H9 (cell line): ENCODE measurements at regions not wholly inside any gene's neighbourhood (a gene's known extent, or its start where the extent isn't known, plus 50 kb on each side); places are given as distances from the start of the nearest gene placed in this dataset.

ENCODE experiments used
- DNase-seq: peaks from one replicate; pipeline ENCODE4 v3.0.0-alpha.2; 2017
- H2AFZ ChIP-seq: one replicate; pipeline ENCODE4 v1.6.1; 2013; ENCODE audit warnings: mild to moderate bottlenecking, low read length, control low read depth, moderate library complexity
- H2AK5ac ChIP-seq: 2 replicates; pipeline ENCODE4 v1.6.1; 2013; ENCODE audit warnings: low read length, control low read depth, mixed read lengths; ENCODE audit not compliant: insufficient read length
- H2BK120ac ChIP-seq: one replicate; pipeline ENCODE4 v1.6.1; 2013; ENCODE audit warnings: low read depth, mild to moderate bottlenecking, low read length, control low read depth, inconsistent platforms; ENCODE audit not compliant: poor library complexity, severe bottlenecking
- H2BK12ac ChIP-seq: 2 replicates; pipeline ENCODE4 v1.6.1; 2013; ENCODE audit warnings: low read length, control low read depth, mixed read lengths, low read depth; ENCODE audit not compliant: insufficient read length
- H2BK15ac ChIP-seq: 2 replicates; pipeline ENCODE4 v1.6.1; 2013; ENCODE audit warnings: low read depth, low read length, control low read depth
- H2BK20ac ChIP-seq: one replicate; pipeline ENCODE4 v1.6.1; 2013; ENCODE audit warnings: low read depth, mild to moderate bottlenecking, low read length, control low read depth, inconsistent platforms; ENCODE audit not compliant: poor library complexity, severe bottlenecking
- H2BK5ac ChIP-seq: 2 replicates; pipeline ENCODE4 v1.6.1; 2013; ENCODE audit warnings: low read length, control low read depth, mixed read lengths; ENCODE audit not compliant: insufficient read length
- H3K14ac ChIP-seq: 2 replicates; pipeline ENCODE4 v1.6.1; 2013; ENCODE audit warnings: low read length, control low read depth; ENCODE audit not compliant: insufficient read depth
- H3K18ac ChIP-seq: 2 replicates; pipeline ENCODE4 v1.6.1; 2013; ENCODE audit warnings: low read depth, mild to moderate bottlenecking, mixed read lengths, low read length, control low read depth; ENCODE audit not compliant: insufficient read length
- H3K23ac ChIP-seq: 2 replicates; pipeline ENCODE4 v1.6.1; 2013; ENCODE audit warnings: low read length, control low read depth, mixed read lengths, low read depth; ENCODE audit not compliant: insufficient read length
- H3K23me2 ChIP-seq: 2 replicates; pipeline ENCODE4 v1.6.1; 2013; ENCODE audit warnings: low read depth, mild to moderate bottlenecking, mixed read lengths, low read length, control low read depth; ENCODE audit not compliant: insufficient read length, poor library complexity, severe bottlenecking
- H3K27ac ChIP-seq: 2 replicates; pipeline ENCODE4 v1.5.1; 2013; ENCODE audit warnings: low read length, control low read depth, mixed read lengths, low read depth; ENCODE audit not compliant: insufficient read length
- H3K27me3 ChIP-seq: 2 replicates; pipeline ENCODE4 v1.6.1; 2013; ENCODE audit warnings: low read length, control low read depth, inconsistent platforms; ENCODE audit not compliant: insufficient read depth
- H3K4ac ChIP-seq: 2 replicates; pipeline ENCODE4 v1.6.1; 2013; ENCODE audit warnings: low read depth, mild to moderate bottlenecking, control low read depth, inconsistent platforms, low read length, moderate library complexity
- H3K4me1 ChIP-seq: 2 replicates; pipeline ENCODE4 v1.6.1; 2013; ENCODE audit warnings: low read length, control low read depth, inconsistent platforms; ENCODE audit not compliant: insufficient read depth
- H3K4me2 ChIP-seq: 2 replicates; pipeline ENCODE4 v1.6.1; 2013; ENCODE audit warnings: low read length, control low read depth, mixed read lengths; ENCODE audit not compliant: insufficient read length, insufficient read depth
- H3K56ac ChIP-seq: 2 replicates; pipeline ENCODE4 v1.6.1; 2013; ENCODE audit warnings: low read depth, mild to moderate bottlenecking, mixed read lengths, low read length, control low read depth; ENCODE audit not compliant: insufficient read length
- H3K79me1 ChIP-seq: 2 replicates; pipeline ENCODE4 v1.6.1; 2013; ENCODE audit warnings: low read depth, mild to moderate bottlenecking, moderate library complexity, low read length, control low read depth, inconsistent platforms; ENCODE audit not compliant: insufficient read depth, poor library complexity, severe bottlenecking
- H3K79me2 ChIP-seq: 2 replicates; pipeline ENCODE4 v1.6.1; 2013; ENCODE audit warnings: low read length, control low read depth, inconsistent platforms; ENCODE audit not compliant: insufficient read depth
- H3K9ac ChIP-seq: 2 replicates; pipeline ENCODE4 v1.6.1; 2013; ENCODE audit warnings: low read length, control low read depth, mixed read lengths; ENCODE audit not compliant: insufficient read length; ENCODE audit errors: extremely low read depth
- H3K9me3 ChIP-seq: one replicate; pipeline ENCODE4 v1.6.1; 2013; ENCODE audit warnings: low read depth, low read length, inconsistent platforms; ENCODE audit not compliant: control insufficient read depth
- H3T11ph ChIP-seq: one replicate; pipeline ENCODE4 v1.6.1; 2013; ENCODE audit warnings: mild to moderate bottlenecking, low read length, control low read depth, inconsistent platforms
- H4K20me1 ChIP-seq: one replicate; pipeline ENCODE4 v1.6.1; 2013; ENCODE audit not compliant: control insufficient read depth, insufficient read length, insufficient read depth
- H4K5ac ChIP-seq: 2 replicates; pipeline ENCODE4 v1.6.1; 2013; ENCODE audit warnings: low read depth, mild to moderate bottlenecking, mixed read lengths, low read length, control low read depth; ENCODE audit not compliant: insufficient read length
- H4K8ac ChIP-seq: replicated peaks from 2 replicates; pipeline ENCODE4 v1.6.1; 2013; ENCODE audit warnings: low read length, control low read depth, mixed read lengths, low read depth; ENCODE audit not compliant: insufficient read length
- H4K91ac ChIP-seq: 2 replicates; pipeline ENCODE4 v1.6.1; 2013; ENCODE audit warnings: low read depth, mild to moderate bottlenecking, moderate library complexity, mixed read lengths, low read length, control low read depth; ENCODE audit not compliant: insufficient read length
- H3K27ac Mint-ChIP-seq, 3 experiments: 2 replicates in 2 of 3; 3 replicates in 1 of 3; pipeline ENCODE4 v1.8.0; 2020 to 2021; ENCODE audit warnings: mixed read lengths in 3 of 3, mild to moderate bottlenecking in 1 of 3, moderate library complexity in 1 of 3
- H3K27me3 Mint-ChIP-seq: 2 replicates; pipeline ENCODE4 v1.8.0; 2021; ENCODE audit warnings: low read depth, mild to moderate bottlenecking, moderate library complexity, mixed read lengths
- H3K36me3 Mint-ChIP-seq, 3 experiments: 2 replicates in 2 of 3; 3 replicates in 1 of 3; pipeline ENCODE4 v1.8.0; 2020 to 2021; ENCODE audit warnings: low read depth in 3 of 3, mixed read lengths in 3 of 3; ENCODE audit not compliant: insufficient read depth in 1 of 3
- H3K4me1 Mint-ChIP-seq, 2 experiments: 2 replicates each; pipeline ENCODE4 v1.8.0; 2020; ENCODE audit warnings: mixed read lengths in 2 of 2
- H3K4me3 Mint-ChIP-seq, 2 experiments: 2 replicates in 1 of 2; 3 replicates in 1 of 2; pipeline ENCODE4 v1.8.0; 2020 to 2021; ENCODE audit warnings: mild to moderate bottlenecking in 2 of 2, mixed read lengths in 2 of 2, moderate library complexity in 1 of 2
- H3K9me3 Mint-ChIP-seq, 2 experiments: 2 replicates in 1 of 2; 3 replicates in 1 of 2; pipeline ENCODE4 v1.8.0; 2020; ENCODE audit warnings: mild to moderate bottlenecking in 2 of 2, mixed read lengths in 2 of 2, moderate library complexity in 1 of 2
- WGBS: extraction: QIAGEN DNeasy Blood & Tissue Kit; methylation state at CpG from one replicate; pipeline ENCODE4 v1.1.7; 2013; ENCODE audit warnings: missing lambda C conversion rate, low lambda C conversion rate, mixed read lengths; ENCODE audit not compliant: insufficient read length; ENCODE audit errors: extremely low coverage; 5-methylcytosine and 5-hydroxymethylcytosine counted together
- TF ChIP-seq, protein P1 (sequence below): fragments of 200-600 bp; sonication (generic); conservative IDR thresholded peaks from 3 replicates; pipeline ENCODE4 v1.8.0; 2021; ENCODE audit warnings: antibody characterized with exemption, mild to moderate bottlenecking

DNA sequence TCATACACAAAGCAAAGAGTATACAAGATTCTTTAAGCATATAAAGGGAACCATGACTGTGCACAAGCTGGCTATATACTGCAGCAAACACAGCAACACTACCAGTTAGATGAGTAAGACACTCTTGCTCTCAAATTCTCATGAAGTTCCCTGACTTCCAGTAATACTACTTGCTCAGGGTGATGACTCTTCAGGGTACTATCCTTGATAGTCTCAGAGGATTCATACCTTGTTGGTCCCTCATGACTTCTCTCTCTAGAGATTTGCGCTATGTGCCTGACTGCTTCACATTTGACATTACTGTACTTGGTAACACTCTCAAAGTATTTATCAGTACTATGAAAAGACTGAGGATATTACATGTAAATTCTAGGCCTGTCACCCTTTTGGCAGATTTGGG, 159.8 kb upstream of the ZRANB2 start:
- Histone ChIP-seq H2BK15ac (no peak overlapping the region), H3K27me3 (no peaks in the 10 kb centered on the region)
- no CpG with 5 or more reads among the region's 1 CpG for WGBS

More for the DNA sequence above, 159.8 kb upstream of the ZRANB2 start:
- H3K23ac ChIP-seq: no peak overlapping the region
- no peak overlapping the region for H3K4me2 ChIP-seq
- H3K36me3 Mint-ChIP-seq: no peaks in the 10 kb centered on the region
- no peaks in the 10 kb centered on the region for H3K4me1 ChIP-seq
- H3K9me3 ChIP-seq: no peaks in the 10 kb centered on the region
- no peak overlapping the region for H4K91ac ChIP-seq
- H3K4me1 Mint-ChIP-seq: no peaks in the 10 kb centered on the region
- H3K4me3 Mint-ChIP-seq: no peak overlapping the region
- no peaks in the 10 kb centered on the region for H3K79me2 ChIP-seq
- H3K27ac ChIP-seq: no peak overlapping the region
- H3K56ac ChIP-seq: no peak overlapping the region
- H2BK12ac ChIP-seq: no peak overlapping the region
- H4K8ac ChIP-seq: no peak overlapping the region
- no peak overlapping the region for H3K9ac ChIP-seq
- H3K27ac Mint-ChIP-seq: no peak overlapping the region
- H2AFZ ChIP-seq: no peak overlapping the region
- no peaks in the 10 kb centered on the region for H3K23me2 ChIP-seq
- no peak overlapping the region for H2BK5ac ChIP-seq
- H2BK120ac ChIP-seq: no peak overlapping the region
- no peaks in the 10 kb centered on the region for H3K79me1 ChIP-seq
- DNase-seq: no peak
- no peak overlapping the region for H4K5ac ChIP-seq
- no peaks in the 10 kb centered on the region for H3K9me3 Mint-ChIP-seq
- H3K4ac ChIP-seq: no peak overlapping the region
- no peaks in the 10 kb centered on the region for H3K27me3 Mint-ChIP-seq
- H2BK20ac ChIP-seq: no peak overlapping the region
- H3K18ac ChIP-seq: no peak overlapping the region
- no peak overlapping the region for H2AK5ac ChIP-seq
- no peaks in the 10 kb centered on the region for H4K20me1 ChIP-seq
- TF ChIP-seq, protein P1, sequence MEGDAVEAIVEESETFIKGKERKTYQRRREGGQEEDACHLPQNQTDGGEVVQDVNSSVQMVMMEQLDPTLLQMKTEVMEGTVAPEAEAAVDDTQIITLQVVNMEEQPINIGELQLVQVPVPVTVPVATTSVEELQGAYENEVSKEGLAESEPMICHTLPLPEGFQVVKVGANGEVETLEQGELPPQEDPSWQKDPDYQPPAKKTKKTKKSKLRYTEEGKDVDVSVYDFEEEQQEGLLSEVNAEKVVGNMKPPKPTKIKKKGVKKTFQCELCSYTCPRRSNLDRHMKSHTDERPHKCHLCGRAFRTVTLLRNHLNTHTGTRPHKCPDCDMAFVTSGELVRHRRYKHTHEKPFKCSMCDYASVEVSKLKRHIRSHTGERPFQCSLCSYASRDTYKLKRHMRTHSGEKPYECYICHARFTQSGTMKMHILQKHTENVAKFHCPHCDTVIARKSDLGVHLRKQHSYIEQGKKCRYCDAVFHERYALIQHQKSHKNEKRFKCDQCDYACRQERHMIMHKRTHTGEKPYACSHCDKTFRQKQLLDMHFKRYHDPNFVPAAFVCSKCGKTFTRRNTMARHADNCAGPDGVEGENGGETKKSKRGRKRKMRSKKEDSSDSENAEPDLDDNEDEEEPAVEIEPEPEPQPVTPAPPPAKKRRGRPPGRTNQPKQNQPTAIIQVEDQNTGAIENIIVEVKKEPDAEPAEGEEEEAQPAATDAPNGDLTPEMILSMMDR: no peak
- no peak overlapping the region for H3T11ph ChIP-seq
- H3K14ac ChIP-seq: no peak overlapping the region
